Testis (tissue), 2 donors: ENCODE measurements at regions not wholly inside any gene's neighbourhood (a gene's known extent, or its start where the extent isn't known, plus 50 kb on each side); places are given as distances from the start of the nearest gene placed in this dataset.

ENCODE experiments used
- DNase-seq: peaks from one replicate; pipeline ENCODE4 v3.0.0-alpha.2; 2019
- H3K27ac ChIP-seq, 2 donors: fragments of 200-600 bp; sonication (generic); one replicate each; pipeline ENCODE4 v1.5.1; 2019
- H3K27me3 ChIP-seq: fragments of 200-600 bp; sonication (generic); one replicate; pipeline ENCODE4 v1.5.1; 2019
- H3K36me3 ChIP-seq: fragments of 200-600 bp; sonication (generic); one replicate; pipeline ENCODE4 v1.5.1; 2017; ENCODE audit warnings: low read depth; ENCODE audit errors: missing control alignments
- H3K4me1 ChIP-seq: fragments of 200-600 bp; sonication (generic); one replicate; pipeline ENCODE4 v1.5.1; 2019
- H3K4me3 ChIP-seq, 2 donors: fragments of 200-600 bp; sonication (generic); one replicate each; pipeline ENCODE4 v1.5.1; 2017 to 2019
- H3K9me3 ChIP-seq: fragments of 200-600 bp; sonication (generic); one replicate; pipeline ENCODE4 v1.5.1; 2017
- CTCF ChIP-seq, 3 experiments: fragments of 450-650 bp in 2 of 3; fragments of 200-600 bp in 1 of 3; sonication (generic) in 1 of 3; IDR thresholded peaks; one replicate each; pipeline ENCODE4 v1.5.1; 2016 to 2019; ENCODE audit warnings: antibody characterized with exemption in 3 of 3, mild to moderate bottlenecking in 2 of 3, moderate library complexity in 1 of 3
- POLR2A ChIP-seq: fragments of 450-650 bp; IDR thresholded peaks from one replicate; pipeline ENCODE4 v1.6.1; 2017; ENCODE audit warnings: antibody characterized with exemption, mild to moderate bottlenecking, moderate library complexity
- WGBS, 2 donors: methylation state at CpG; one replicate each; pipeline ENCODE4 v1.1.5; 2018; 5-methylcytosine and 5-hydroxymethylcytosine counted together
- intact Hi-C: fragments of 100-400 bp; cut with DNase I; formaldehyde crosslinking; loops from one replicate; pipeline ENCODE4 v1.15.1; 2023; ENCODE audit warnings: low total_unique reads

DNA sequence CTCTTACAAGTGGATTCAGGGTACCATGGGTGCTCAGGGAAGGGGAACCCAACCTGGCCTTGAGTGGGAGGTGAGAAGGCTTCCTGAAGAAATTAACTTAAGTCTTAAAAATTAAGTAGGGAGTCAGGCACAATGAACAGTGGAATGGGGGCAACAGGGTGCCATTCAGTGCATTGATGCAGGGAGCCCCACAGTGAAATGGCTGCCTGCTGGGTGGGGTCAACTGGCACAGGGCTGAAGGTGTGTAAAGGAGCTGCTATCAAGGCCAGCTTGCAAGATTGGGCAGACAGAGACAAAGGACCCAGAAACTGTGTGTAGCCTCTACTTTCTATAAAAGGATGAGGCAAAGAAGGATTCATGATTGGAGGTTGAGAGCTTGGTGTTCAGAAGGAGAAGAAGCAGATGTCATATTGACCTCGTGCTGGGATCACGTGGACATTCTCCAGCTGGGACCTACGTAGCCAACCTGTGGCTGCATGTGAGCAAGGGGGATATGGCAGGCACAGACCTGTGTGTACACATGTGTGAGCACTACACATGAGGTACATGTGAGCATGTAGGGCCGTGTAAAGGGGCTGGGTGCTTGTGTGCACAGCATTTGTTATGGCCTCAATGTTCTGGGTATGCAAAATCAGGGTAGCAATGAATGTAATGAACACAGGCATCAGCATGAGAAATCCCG is 209.5 kb upstream of the HAAO start:
- no peak for DNase-seq
- intact Hi-C loops = no loop called here
- peaks cover 15% of the 10 kb centered on the region for H3K4me1 ChIP-seq
- WGBS, 2 donors = 89 to 95% methylated on average over 5 of the region's 5 CpGs
- H3K27ac ChIP-seq = no peak overlapping the region
- H3K27me3 ChIP-seq = no peaks in the 10 kb centered on the region
- H3K9me3 ChIP-seq = no peaks in the 10 kb centered on the region
- H3K36me3 ChIP-seq = no peaks in the 10 kb centered on the region
- TF ChIP-seq POLR2A = no peak
- no peak for TF ChIP-seq CTCF (IDR thresholded peaks at IDR 0.05)
- no peak overlapping the region for H3K4me3 ChIP-seq

- Histone ChIP-seq H3K27me3 (no peaks in the 10 kb centered on the region), H3K27ac (no peak overlapping the region), H3K4me3 (no peak overlapping the region), H3K9me3 (no peaks in the 10 kb centered on the region), H3K36me3 (no peaks in the 10 kb centered on the region), H3K4me1 (peaks cover 12% of the 10 kb centered on the region)
- DNase-seq = no peak
- 86 to 91% methylated on average over 3 to 4 of the region's 4 CpGs for WGBS, 2 donors
- TF ChIP-seq POLR2A = no peak
- TF ChIP-seq CTCF (IDR thresholded peaks at IDR 0.05) = no peak
- intact Hi-C loops = no loop called here
Observed at GRCh38 chr2:43001055-43001378, 208.6 kb upstream of the HAAO start.

- WGBS, 2 donors = 50 to 72% methylated on average over 1 to 22 of the region's 25 CpGs
- TF ChIP-seq POLR2A (no peak), CTCF (IDR thresholded peaks at IDR 0.05) (no peak)
- no peak for DNase-seq
- no peak overlapping the region for H3K27ac ChIP-seq
- no peaks in the 10 kb centered on the region for H3K9me3 ChIP-seq
- H3K27me3 ChIP-seq = no peaks in the 10 kb centered on the region
- H3K4me3 ChIP-seq = no peak overlapping the region
- H3K4me1 ChIP-seq = peaks cover 6% of the 10 kb centered on the region
- no peaks in the 10 kb centered on the region for H3K36me3 ChIP-seq
- intact Hi-C loops = no loop called here
Observed at GRCh38 chr2:43000242-43001054, 208.1 kb upstream of the HAAO start.

- Histone ChIP-seq H3K27me3 (no peaks in the 10 kb centered on the region), H3K9me3 (no peaks in the 10 kb centered on the region), H3K4me3 (no peak overlapping the region), H3K36me3 (no peaks in the 10 kb centered on the region), H3K27ac (no peak overlapping the region), H3K4me1 (peaks cover under 1% of the 10 kb centered on the region)
- WGBS, 2 donors = 73 to 87% methylated on average over 6 to 7 of the region's 7 CpGs
- intact Hi-C loops = no loop called here
- DNase-seq = no peak
- TF ChIP-seq POLR2A (no peak), CTCF (IDR thresholded peaks at IDR 0.05) (no peak)
Observed at GRCh38 chr2:42999856-43000241, 207.5 kb upstream of the HAAO start.
